Sciatic nerve (tissue), 2 donors: ENCODE measurements at regions not wholly inside any gene's neighbourhood (a gene's known extent, or its start where the extent isn't known, plus 50 kb on each side); places are given as distances from the start of the nearest gene placed in this dataset.
"Not testable (repeated sequence)": the region's sequence is repeated elsewhere in the genome, so short reads cannot be mapped to it uniquely, and the experiment has no call there.

Experiments
- ATAC-seq: fragments of 200-7000 bp; cut with Tn5 transposase; one replicate; pipeline ENCODE4 v1.9.1; 2020; ENCODE audit warnings: mild to moderate bottlenecking, moderate library complexity
- DNase-seq: peaks from one replicate; pipeline ENCODE4 v3.0.0-alpha.2; 2020; ENCODE audit warnings: low spot score
- intact Hi-C: fragments of 100-400 bp; cut with DNase I; formaldehyde crosslinking; loops from one replicate; pipeline ENCODE4 v1.14.2; 2022
- donor health status: DM: no; HTN: no; CAD: no.
- donor health status: DM: no; HTN: no; CAD: no.

GRCh38 chr12:75628511-75628910 lies 117.1 kb upstream of the KRR1 start:
- no peak for DNase-seq
- ATAC-seq: no peak
- intact Hi-C loops: no loop called here

DNA sequence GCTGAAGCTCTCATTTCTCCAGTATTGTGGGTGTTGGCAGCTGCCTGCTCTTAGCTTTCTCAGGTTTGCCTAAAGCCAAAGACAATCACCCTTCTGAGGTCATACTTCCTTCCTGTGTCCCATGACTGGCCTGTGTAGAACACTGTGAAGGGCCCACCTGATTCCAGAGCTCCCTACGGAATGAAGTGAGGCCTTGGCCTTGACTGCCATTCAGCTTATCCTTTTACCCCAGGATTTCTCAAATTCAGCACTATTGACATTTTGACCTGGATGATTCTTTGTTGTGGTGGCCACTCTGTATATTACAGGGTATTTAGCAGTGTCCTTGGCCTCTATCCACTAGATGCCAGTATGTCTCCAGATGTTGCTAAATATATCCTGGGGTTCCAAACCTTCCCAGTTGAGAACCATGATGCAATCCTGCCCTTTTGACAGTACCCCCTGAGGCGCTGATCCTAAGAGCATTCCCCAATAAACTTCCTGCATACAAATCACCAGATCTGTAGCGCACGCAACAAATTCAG lies 112.3 kb upstream of the KRR1 start:
- DNase-seq (no peak), ATAC-seq (peak; percentile 50)
- intact Hi-C loops: no loop called here

GRCh38 chr12:75622492-75622891 lies 111.1 kb upstream of the KRR1 start:
- ATAC-seq: no peak
- no peak for DNase-seq
- intact Hi-C loops: no loop called here

GRCh38 chr12:75614396-75614795 lies 103.0 kb upstream of the KRR1 start:
- ATAC-seq, DNase-seq, intact Hi-C loops: not testable (repeated sequence)

GRCh38 chr12:75613981-75614380 lies 102.6 kb upstream of the KRR1 start:
- intact Hi-C loops: no loop called here
- no peak for ATAC-seq
- no peak for DNase-seq

GRCh38 chr12:75611041-75611440 lies 99.6 kb upstream of the KRR1 start:
- intact Hi-C loops: no loop called here
- DNase-seq: no peak

GRCh38 chr12:75606956-75607355 lies 95.5 kb upstream of the KRR1 start:
- intact Hi-C loops: no loop called here
- no peak for DNase-seq
- ATAC-seq: no peak

More at GRCh38 chr12:75611041-75611440, 99.6 kb upstream of the KRR1 start:
- no peak for ATAC-seq

- DNase-seq: no peak
- ATAC-seq: no peak
- intact Hi-C loops: no loop called here
Observed at GRCh38 chr12:75606151-75606550, 94.7 kb upstream of the KRR1 start.

DNA sequence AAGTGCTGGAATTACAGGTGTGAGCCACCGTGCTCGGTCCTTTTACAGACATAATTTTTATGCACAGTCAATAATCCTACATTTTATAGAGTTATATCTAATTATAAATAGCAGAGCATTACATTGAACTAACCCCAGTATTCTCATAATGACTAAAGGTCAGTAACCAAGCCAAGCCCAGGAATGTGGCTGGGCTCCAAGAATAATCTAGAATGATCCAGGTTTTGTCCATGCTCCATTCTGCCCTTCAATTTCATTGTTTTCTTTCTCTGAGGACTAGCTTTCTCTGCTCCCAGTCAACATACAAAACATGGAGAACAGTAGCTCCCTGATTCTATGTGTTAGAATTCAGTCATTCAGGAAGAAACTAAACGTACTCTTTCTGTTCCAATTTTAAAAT lies 92.1 kb upstream of the KRR1 start:
- ATAC-seq: no peak
- DNase-seq: no peak
- intact Hi-C loops: no loop called here

DNA sequence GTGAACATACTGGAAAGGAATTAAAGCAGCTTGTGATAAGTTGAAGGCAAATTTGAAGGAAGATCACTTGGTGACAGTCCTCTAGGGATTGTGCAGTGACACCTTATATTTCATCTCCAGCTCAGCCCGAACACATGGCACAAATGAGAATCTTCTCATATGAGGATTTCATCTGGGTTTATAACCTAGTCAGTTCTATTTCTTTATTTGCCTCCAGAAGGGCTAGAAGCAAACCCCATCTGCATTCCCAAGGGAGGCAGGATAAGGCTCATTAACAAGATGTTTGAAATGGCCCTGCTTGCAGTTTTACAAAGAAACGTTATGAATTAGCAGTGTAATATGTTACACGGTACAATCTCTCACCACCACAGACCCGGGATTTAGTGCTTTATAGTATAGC lies 90.7 kb upstream of the KRR1 start:
- intact Hi-C loops: no loop called here
- ATAC-seq (no peak), DNase-seq (no peak)

DNA sequence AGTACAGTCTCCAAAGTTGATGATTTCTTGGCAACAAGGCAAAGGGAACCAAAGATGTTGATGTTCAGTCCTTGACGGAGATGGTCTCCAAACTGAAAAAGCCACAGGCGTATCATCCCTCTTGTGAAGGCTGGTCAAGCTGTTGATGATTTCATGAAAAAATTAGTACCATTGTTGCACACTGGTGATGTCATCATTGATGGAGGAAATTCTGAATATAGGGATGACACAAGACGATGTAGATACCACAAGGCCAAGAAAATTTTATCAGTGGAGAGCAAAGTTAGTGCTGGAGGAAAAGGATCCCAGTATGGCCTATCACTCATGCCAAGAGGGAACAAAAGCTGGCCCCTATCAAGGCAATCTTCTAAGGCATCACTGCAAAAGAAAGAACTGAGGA lies 88.7 kb upstream of the KRR1 start:
- intact Hi-C loops: no loop called here
- no peak for ATAC-seq

GRCh38 chr12:75599061-75599460 lies 87.7 kb upstream of the KRR1 start:
- DNase-seq: no peak
- intact Hi-C loops: no loop called here
- peak; percentile 75 for ATAC-seq

More for the DNA sequence above, 88.7 kb upstream of the KRR1 start:
- DNase-seq: no peak

GRCh38 chr12:75596406-75596805 lies 85.0 kb upstream of the KRR1 start:
- ATAC-seq: no peak
- intact Hi-C loops: no loop called here
- no peak for DNase-seq

GRCh38 chr12:75592638-75593335 lies 81.4 kb upstream of the KRR1 start:
- no peak for ATAC-seq
- intact Hi-C loops: no loop called here
- DNase-seq: no peak

DNA sequence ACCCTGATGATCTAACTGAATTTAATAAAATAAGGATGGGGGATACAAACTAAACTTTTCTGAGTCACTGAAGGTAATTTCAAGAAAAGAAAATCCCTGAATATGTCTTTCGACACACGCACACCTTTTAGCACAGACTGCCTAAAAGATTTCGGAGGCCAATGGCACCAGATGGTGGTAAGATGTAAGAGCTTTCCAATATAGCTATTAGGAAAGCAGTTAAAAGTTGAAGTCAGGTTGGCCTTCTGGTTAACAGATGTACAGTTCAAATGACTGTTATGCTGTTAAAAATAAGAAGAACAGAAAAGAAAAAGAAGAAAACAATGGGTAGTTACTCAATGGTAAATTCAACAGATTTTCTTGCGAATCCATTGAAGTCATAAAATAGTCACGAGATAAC lies 80.7 kb upstream of the KRR1 start:
- ATAC-seq (no peak), DNase-seq (no peak)
- intact Hi-C loops: no loop called here

DNA sequence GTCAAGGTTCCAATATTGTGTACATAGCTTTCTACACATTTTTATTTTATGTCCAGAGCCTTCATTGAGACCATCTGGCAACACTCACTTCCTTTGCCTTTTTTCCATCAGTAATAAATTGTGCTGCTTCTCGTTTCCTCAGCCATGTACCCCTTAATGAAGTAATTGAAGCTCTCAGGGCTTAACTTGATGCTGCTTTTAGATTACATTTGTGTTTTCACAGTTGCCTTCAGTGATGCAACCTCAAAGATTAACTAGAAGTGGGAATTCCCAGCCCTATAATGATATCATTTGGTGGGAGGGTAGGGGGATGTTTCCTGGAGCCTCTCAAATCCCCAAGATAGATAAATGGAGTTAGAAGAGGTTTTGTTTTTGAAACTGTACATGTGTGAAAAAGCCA lies 80.2 kb upstream of the KRR1 start:
- DNase-seq (no peak), ATAC-seq (no peak)
- intact Hi-C loops: no loop called here

GRCh38 chr12:75589801-75590200 lies 78.4 kb upstream of the KRR1 start:
- intact Hi-C loops: no loop called here
- ATAC-seq: no peak
- DNase-seq: no peak

- intact Hi-C loops: no loop called here
Observed at GRCh38 chr12:75587340-75588106, 76.1 kb upstream of the KRR1 start.

GRCh38 chr12:75585330-75585729 lies 73.9 kb upstream of the KRR1 start:
- ATAC-seq (no peak), DNase-seq (no peak)
- intact Hi-C loops: no loop called here

More at GRCh38 chr12:75587340-75588106, 76.1 kb upstream of the KRR1 start:
- ATAC-seq: no peak
- no peak for DNase-seq

DNA sequence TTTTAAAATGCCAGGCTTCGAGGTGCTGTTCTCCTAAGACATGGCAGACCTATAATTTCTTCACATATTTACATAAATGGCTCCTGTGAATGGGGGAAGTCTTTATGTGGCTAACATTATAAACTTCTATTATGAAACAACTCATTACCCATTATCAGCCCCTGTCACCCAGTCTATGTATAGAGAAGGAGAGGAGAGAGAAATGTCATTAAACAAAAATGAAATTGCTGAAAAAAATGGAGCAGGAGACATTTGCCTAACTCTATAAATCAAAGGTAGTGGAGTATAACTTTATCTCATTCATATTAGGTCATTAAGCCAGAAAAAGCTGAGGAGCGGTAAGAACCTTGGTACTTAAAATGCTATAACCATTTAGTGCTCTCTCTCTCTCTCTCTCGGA lies 71.9 kb upstream of the KRR1 start:
- intact Hi-C loops: no loop called here
- ATAC-seq (no peak), DNase-seq (no peak)
